C4-2B (cell line): ENCODE measurements at regions not wholly inside any gene's neighbourhood (a gene's known extent, or its start where the extent isn't known, plus 50 kb on each side); places are given as distances from the start of the nearest gene placed in this dataset.

Source experiments
- CTCF ChIP-seq: fragments of 450-650 bp; conservative IDR thresholded peaks from 2 replicates; pipeline ENCODE4 v1.5.1; 2017; ENCODE audit warnings: mild to moderate bottlenecking
- ZFX ChIP-seq: fragments of 450-650 bp; IDR thresholded peaks from 2 replicates; pipeline ENCODE4 v1.6.1; 2017

DNA sequence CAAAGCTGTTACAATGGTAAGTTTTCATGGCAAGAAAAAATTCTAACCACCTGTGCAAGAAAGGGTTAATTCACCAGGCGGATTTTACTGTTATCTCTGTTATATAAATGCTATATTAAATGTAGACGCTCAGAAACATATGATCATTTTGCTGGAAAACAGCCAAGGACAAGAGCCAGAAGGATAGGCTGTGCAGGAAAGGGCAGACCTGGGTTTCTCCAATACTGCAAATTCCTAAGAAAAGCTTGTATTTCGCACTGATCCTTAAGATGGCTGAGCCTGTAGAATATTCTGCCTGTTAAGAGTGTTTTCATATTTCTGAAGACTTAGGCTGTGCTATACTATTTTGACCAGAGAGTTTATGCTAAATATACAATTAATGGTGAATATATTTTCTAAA, 564.1 kb upstream of the KCND2 start:
- no peak for TF ChIP-seq CTCF
- TF ChIP-seq ZFX = no peak
